ENCODE measurements at regions not wholly inside any gene's neighbourhood (a gene's known extent, or its start where the extent isn't known, plus 50 kb on each side); places are given as distances from the start of the nearest gene placed in this dataset.

DNA sequence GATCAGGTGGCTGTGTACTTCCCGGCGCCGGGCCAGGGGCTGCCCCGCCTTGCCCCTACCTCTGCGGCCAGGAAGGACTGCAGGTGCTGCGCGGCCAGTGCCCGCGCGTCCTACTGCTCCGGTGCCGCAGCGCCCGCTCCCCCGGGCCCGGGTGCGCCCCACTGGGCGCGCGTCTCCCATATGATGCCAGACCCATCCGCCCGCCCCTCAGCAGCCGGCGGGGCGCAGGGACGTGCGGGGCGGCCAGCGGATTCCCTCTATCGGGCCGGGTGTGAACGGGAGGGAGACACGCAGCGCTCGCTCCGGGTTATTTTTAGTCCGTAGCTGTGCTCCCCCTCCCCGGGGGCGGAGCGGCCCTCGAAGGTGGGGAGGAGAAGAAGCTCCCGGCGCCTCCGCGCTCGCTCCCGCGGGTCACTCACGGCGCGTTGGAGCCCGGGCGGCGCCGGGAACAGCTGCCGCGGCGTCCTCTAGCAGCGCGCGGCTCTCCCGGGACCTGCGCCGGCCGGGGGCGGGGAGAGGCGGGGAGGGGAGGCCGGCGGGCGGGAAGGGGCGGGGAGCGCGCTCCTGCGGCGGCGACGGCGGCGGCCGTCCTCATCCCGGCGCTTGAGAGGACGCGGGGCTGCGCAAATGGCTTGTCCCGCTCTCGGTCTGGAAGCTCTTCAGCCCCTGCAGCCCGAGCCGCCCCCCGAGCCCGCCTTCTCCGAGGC, 103.6 kb downstream of the UCHL1 start:
- peak; percentile 85 for DNase-seq

DNA sequence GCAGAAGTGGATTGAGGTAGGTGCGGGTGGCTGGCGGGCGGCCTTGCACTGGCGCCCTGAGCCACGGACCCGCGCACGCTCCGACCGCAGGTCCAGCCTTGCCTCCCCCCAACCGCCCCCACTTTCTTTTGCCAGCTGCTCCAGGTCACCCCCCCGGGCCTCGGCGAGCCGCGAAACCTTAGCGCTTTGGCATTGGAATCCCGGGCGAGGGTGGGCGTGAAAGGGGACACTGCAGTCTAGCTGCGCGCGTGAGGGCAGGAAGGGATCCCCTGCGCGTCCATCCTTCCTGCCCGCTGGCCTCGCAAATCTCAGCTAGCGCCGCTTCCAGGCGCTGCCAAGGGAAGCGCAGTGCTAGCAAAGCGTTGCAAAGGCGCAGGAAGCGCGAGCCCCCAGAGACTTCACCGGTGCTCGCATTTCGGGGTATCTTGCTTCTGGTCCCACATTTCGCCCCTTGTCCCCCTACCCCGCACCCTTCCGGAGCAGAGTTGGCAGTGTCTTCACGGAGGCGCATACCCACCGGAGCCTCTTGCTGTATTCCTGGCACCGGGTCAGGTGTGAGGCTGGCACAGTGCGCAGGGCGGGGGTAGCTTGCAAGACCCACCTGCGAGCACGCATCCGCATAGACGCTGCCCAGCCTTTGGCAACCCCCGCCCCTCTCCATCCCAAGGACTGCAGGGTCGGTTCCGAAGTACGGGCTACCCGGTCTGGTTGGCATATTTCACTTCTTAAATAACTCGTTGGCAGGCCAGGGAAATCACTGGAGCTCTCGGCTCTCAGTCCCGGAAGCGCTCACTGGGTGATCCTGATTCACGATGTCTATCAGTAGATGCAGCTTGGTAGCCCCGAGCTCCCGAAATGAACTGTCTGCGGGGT, 104.4 kb downstream of the UCHL1 start:
- DNase-seq, result peak; percentile 54 to 66

GRCh38 chr4:41361794-41362526, 105.2 kb downstream of the UCHL1 start:
- peak; percentile 40 to 79 for DNase-seq

DNA sequence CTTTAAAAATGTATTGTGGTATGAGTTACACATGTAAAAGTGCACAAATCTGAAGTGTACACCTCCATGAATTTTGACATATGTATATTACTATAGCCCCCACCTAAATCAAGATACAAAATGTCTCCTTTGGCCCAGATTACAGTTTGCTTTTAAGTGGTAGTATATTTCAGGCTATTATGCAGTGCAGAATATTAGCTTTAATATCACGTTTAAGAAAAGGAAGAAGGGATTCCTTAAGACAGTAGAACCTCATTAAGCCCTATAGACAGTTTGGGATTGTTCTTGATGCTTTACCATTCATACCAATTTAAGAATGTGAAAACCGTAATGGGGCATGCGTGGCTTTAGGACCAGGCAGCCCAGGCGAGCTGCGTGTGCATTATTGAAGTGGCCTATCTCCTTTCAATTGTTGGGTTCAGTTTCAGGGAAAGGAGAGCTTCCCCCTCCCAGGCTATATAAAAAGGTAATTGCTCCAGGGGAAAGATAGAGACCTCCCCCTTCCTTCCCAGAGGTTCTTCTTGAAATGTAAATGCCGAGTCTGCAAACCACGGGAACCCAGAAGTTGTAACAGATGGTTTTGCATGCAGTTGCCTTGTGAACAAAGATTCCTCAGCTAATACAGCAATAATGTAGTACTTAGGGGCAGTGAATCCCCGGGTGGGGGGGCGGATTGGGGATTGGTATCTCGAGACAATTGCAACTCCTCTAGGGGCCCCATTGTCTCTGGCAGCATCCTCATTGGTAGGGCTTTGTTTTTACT, 106.1 kb downstream of the UCHL1 start:
- DNase-seq, result peak; percentile 80 to 93

DNA sequence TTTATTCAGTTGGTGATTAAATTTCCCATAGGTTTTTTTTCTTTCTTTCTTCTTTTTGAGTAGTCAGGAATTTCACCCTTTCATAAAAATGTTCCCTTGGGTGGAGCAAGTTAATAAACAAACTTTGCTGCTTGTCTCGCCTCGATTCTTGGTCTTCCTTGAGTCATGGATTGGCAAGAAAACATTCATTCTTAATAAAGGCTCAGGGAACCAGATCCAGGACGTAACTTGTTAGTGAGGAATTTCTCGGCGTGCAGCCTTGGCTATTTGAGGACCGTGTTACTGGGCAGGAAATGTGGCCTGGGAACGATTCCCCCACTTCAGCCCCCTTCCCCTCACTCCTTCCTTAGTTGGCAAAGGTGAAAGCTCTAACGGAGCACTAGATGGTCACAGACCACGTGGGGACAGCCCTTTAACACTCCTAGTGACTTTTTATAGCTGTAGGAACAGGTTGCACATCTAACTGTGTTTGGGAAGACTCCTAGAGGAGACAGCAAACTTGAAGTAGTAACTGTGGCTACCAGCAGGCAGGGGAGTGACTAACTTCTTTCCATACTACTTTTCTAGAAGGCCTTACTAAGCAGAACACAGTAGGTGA, 106.8 kb downstream of the UCHL1 start:
- DNase-seq, result peak in 1 of 2 experiments; percentile 13

DNA sequence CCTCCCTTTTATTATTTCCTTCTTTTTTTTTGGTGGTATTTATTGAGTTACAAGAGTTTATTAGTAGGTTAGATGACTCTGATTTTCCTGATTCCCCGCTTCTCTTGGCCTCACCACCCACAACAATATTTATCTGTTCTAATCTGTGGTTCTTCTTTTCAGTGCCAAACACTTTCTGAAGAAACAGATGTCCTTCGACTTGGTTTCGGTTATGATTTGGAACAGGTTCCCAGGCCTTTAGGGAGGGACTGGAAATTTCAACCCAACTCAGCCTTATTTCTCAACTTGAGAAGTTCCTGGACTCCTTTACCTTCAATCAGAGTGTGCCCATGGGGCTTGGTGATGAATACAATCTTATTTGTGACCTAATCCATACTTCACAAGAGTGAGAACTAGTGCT, 108.1 kb downstream of the UCHL1 start:
- no peak for DNase-seq

DNA sequence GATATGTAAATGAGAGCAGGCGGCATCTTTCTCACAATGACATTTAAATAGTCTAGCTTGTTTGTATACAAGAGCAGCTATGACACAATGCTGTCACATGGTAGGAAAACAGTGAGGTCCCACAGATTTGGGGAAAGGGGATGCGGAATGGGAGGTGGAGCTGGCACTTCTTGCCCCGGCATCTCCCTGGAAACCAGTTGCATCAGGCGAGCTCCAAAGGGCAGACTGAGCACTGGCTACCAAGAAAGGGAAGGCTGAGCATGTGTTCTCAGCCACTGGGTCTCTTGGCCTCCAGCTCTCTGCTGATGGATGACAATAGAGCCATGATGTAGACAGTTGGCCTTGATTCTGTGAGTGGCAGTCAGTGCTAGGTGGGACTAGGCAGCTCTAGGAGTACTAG, 109.0 kb downstream of the UCHL1 start:
- no peak for DNase-seq

DNA sequence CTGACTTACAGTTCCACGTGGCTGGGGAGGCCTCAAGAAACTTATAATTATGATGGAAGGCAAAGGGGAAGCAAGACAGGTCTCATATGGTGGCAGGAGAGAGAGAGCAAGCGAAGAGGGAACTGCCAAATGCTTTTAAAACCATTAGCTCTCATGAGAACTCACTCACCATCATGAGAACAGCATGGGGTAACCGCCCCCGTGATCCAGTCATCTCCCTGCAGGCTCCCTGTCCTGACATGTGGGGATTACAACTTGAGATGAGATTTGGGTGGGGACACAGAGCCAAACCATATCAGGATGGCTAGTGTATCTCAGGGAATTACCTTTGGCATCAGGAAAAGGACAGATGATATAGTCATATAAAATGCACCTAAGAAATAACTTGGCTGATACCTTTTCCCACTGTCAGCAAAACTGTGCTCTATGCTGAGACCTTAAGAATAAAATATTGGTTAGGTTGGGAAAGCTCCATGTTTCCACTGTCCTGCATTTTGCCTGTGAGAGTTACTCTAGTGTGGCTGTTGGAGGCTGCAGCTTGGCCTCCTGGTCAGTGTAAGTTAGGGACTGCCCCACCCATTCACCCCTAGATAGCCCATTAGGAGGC, 110.3 kb downstream of the UCHL1 start:
- no peak for DNase-seq

DNA sequence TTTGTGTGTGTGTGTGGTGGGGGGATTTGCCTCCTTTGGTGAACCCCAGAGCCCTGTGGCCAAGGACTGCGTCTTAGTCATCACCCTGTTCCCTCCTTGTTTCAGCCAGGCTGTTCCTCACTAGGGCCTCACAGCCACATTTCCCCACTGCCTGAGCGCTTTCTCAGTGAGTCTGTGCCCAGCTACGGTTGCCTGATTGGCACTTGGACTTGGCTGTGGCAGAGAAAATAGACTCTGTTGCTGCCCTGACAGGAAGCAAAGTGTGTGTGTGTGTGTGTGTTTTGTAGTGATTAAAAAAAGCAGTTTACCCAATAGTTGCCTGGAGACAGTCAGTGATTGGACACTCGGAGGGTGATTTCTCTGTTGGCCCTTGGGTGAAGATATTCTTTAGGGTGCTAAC, 113.0 kb downstream of the UCHL1 start:
- no peak for DNase-seq

DNA sequence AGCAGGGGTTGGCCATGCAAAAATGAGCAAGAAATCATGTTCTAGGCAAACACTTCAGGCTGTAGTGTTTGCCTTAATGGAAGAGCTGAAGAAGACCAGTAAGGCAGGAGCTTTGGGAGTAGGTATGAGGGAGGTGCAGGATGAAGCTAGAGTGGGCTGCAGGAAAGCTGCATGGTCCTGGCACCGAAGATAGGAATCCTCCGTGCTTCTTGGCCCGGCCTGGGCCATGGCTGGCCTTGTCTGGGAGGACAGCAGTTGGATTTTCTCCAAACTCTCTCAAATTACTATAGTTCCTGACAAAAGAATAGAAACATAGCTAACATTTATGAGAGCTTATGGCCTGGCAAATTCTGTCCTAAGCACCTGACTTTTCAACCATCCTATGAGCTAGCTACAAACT, 116.5 kb downstream of the UCHL1 start:
- no peak for DNase-seq

- DNase-seq, result no peak
Measured at GRCh38 chr4:41374490-41374889, 117.8 kb downstream of the UCHL1 start.

GRCh38 chr4:41375561-41375960, 118.8 kb downstream of the UCHL1 start:
- DNase-seq, result peak in 1 of 2 experiments; percentile 52

GRCh38 chr4:41377196-41377595, 120.5 kb downstream of the UCHL1 start:
- no peak for DNase-seq

GRCh38 chr4:41379230-41379629, 122.5 kb downstream of the UCHL1 start:
- no peak for DNase-seq

GRCh38 chr4:41380511-41381157, 123.9 kb downstream of the UCHL1 start:
- no peak for DNase-seq

- DNase-seq, result no peak
Measured at GRCh38 chr4:41381384-41381783, 124.7 kb downstream of the UCHL1 start.

DNA sequence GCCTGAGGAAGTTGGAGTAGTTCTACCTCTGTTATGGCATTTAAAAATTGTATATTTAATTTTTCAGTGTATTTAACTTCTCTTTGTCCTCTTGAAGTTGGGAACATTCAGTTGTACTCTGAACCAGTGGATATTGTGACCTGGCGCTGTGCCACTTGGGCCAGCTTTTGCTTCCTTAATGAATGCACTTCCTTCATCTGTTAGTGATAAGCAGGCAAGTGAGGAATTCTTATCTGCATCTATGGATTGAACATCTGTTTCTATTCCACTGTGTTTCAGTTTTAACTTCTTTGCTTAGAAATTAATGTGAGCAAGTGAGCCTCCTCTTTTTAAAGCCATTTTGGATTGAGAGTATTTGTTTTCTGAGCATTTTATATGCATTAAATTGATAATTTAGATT, 128.3 kb downstream of the UCHL1 start:
- peak in 1 of 2 experiments; percentile 66 for DNase-seq

DNA sequence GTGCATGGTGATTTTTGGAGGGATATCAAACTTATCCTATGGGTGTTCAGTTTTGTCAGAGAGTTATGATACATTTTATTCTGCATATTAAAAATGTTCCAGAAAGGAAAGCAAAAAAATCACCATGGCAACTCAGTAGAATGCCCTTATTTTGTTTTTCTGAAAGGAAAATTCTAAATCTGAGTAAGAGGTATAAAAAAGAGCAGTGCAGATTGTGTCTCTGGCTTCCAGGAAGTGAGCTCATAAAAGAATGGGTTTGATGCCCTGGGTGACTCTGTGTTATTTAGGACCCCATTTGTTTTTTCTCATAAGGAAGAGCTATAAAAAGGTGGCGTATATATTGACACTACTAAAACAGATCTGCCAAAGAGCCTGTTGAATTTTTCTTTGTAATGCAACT, 128.8 kb downstream of the UCHL1 start:
- DNase-seq, result no peak

GRCh38 chr4:41388080-41388479, 131.4 kb downstream of the UCHL1 start:
- DNase-seq, result no peak

DNA sequence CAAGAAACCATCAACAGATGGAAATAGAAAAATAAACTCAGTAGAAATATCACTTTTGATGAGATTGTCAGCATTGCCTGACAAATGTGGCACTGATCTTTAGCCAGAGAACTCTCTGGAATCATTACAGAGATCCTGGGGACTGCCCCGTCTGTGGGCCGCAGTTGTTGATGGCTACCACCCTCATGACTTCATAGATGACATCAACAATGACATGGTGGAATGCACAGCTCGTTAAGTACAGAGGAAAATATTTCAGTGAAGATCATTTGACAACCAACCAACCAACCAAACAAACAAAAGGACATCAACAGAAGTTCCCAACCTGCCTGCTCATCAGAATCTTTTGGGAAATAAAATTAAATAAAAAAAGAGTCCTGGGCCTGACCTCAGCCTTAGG, 132.6 kb downstream of the UCHL1 start:
- DNase-seq, result no peak

- DNase-seq, result no peak
Measured at GRCh38 chr4:41390661-41391060, 133.9 kb downstream of the UCHL1 start.
